Activated CD4-positive, alpha-beta T cell treated with anti-CD3 and anti-CD28 coated beads, Interleukin-2, amount 50 U/mL, for 24 hours (primary cell): ENCODE measurements at regions not wholly inside any gene's neighbourhood (a gene's known extent, or its start where the extent isn't known, plus 50 kb on each side); places are given as distances from the start of the nearest gene placed in this dataset.
"Not testable (repeated sequence)": the region's sequence is repeated elsewhere in the genome, so short reads cannot be mapped to it uniquely, and the experiment has no call there.

ENCODE experiments used
- DNase-seq, 2 donors: peaks; one replicate each; pipeline ENCODE4 v3.0.0-alpha.2; 2020; ENCODE audit warnings: low read depth in 1 of 2, low spot score in 1 of 2

DNA sequence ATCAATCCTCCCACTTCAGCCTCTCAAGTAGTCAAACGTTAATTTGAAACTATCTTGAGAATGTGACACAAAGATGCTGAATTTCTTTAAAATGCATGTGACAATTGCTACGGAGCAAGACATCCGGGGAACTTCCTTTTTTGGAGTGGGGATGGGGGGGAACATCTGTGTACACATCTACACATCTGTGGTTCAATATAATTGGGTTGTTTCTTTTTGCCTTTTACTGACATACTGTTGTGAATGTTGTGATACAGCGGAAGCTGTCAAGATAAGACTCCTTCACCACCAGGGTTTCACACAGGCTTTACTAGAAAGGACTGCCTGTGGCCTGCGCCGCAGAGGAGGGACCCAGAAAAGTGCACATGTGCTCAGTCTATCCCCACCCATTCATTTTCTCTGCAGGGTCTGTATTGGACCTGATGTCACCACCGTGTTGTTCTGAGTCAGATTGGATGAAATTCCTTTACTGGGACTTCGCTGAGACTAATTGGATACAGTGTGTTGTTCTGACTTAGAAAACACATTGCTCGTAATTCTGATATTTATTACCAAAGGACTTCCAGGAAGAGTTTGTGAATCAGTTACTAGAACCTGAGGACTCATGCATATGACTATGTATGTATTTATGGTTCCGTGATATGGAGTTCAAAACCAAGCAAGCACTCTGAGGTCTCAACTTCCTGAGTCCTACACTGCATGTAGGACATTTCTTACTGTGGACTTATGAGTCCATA, 98.7 kb upstream of the SGK1 start:
- no peak for DNase-seq

DNA sequence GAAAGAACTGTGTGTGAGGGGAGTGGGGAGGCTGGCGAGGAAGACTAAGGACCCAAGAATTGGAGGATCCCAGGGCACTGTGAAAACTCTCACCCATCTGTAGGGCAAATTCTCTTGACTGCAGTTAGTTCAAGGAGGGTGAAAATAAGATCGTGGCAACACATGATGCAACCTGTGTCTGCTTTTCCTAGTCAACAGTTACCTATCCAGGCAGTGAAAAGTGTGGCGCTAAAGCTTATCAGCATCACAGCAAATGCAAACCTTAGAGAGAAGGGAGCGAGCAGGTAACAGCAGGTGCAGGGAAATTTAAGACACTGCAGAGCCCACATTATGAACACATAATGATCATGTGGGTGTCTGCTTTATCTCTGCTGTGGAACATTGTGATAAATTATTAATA, 97.7 kb upstream of the SGK1 start:
- no peak for DNase-seq

DNA sequence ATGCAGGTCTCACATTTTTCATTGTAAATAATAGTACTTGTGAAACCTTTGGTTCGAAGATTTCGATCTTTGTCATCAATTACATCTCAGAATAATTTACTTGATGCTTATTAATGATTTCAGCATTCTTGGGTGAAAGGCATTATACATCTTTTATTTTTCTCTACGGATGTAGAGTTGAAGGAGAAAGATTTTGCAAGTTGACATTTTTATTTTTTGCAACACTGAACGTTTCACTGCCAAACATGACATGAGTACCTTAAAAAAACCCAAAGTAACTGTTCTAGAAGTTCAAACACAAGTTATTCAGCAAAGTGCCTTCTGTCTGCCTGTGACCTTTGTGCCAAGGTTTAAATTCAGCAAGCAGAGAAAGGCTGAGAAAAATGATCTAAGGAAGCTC, 97.3 kb upstream of the SGK1 start:
- no peak for DNase-seq

DNA sequence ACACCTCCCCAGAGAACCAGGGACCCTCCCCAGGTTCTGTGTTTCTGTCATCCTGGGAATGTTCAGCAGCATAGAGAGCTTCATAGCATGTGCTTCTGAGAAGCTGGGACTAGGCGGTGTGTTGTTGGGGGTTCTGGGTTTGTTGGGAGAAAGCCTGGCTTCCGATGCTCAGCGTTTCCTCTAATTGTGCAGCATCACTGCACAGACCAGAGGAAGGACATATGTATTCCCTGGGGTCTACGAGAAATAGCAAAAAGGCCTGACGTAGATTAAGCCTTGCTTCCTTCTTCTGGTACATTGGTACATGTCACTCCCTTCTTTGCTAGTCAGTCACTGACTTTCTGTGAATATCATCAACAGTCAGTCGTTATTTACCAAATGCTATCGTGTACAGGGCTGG, 96.9 kb upstream of the SGK1 start:
- no peak for DNase-seq

DNA sequence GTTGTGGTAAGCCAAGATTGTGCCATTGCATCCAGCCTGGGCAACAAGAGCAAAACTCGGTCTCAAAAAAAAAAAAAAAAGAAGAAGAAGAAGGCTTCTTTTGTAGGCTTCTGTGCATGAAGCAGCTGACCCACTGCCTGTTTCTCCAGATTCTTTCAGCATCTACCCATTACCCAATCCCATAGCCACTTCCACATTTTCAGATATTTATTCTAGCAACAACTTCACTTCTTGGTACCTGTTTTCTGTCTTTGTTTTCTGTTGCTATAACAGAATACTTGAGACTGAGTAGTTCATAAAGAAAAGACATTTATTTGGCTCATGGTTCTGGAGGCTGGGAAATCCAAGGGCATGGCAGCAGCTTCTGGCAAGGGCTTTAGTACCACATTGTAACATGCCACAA, 95.3 kb upstream of the SGK1 start:
- no peak for DNase-seq

DNA sequence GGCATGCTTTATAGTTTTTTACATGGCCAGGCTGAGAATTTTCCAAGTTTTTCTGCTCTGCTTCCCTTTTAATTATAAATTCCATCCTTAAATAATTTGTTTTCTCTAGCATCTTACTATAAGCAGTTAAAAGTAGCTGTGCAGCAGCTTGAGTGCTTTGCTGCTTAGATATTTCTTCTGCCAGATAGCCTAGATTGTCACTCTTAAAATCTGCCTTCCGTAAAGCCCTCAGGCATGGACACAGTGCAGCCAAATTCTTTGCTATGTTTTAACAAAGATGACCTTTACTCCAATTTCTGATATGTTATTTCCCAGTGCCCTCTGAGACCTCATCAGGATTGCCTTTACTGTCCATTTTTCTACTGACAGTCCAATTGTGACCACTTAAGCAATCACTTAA, 92.6 kb upstream of the SGK1 start:
- no peak for DNase-seq

DNA sequence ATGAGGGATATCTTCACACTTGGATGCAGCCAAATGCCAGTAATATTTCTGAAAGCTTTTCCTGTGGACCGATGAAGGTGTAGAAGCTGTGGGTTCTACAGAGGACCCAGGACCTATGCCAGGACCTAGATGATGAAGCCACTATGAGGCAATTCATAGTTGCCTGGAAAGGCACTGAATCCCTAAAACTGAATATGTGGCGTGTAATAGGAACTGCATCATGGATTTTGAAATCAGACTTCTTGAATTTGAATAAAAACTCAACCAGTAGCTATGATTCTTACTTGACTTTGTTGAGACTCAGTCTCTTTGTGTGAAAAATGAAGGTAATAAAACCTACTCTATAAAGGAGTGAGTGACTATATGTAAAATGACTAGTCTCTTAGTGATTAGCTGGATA, 89.9 kb upstream of the SGK1 start:
- no peak for DNase-seq

DNA sequence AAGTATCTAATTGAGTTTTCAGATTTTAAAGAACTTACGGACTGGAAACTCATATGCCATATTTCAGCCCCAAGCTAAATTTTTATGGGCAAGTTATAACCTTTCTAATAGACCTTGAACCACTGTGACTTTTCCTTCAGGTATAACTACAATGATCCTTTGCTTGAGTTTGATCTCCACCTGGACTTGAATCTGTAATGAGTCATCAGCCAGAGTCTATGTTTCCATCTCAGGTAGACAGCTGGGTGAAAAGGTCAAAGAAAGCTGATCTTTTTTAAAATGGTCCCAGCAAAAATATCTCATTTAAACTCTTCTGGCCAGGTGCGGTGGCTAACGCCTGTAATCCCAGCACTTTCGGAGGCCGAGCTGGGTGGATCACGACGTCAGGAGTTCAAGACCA, 88.4 kb upstream of the SGK1 start:
- DNase-seq, result no peak

DNA sequence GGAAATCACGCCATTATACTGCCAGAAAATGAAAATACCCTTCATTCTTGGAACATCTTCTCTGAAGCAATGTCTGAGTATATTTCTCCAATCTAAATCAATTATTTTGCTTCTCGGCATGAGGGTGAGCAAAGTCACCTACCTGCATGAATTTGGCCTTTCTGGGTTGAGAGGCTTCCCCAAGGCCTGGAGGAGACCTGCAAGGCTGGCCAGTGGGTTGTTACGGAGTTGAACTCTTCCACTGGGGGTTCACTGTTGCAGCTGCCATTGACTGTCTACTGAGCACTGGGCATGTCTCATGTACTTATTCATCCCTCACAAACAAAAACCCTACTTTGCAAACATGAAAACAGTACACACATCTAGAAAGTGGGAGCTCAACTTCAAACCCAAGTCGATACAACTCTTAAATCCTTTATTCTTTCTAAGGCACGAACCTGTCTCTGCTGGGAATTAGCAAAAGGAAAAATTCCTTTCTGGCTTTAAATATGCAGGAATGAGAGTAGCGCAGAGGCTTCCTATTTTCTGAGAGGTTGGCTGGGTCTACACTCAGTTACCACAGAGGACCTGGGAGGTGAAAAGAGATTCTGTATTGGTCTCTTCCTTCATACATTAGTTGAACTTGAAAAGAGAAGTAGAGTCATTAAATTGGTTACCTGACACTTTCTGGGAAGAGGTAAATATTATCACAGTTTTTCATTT, 87.6 kb upstream of the SGK1 start:
- DNase-seq, result no peak

DNA sequence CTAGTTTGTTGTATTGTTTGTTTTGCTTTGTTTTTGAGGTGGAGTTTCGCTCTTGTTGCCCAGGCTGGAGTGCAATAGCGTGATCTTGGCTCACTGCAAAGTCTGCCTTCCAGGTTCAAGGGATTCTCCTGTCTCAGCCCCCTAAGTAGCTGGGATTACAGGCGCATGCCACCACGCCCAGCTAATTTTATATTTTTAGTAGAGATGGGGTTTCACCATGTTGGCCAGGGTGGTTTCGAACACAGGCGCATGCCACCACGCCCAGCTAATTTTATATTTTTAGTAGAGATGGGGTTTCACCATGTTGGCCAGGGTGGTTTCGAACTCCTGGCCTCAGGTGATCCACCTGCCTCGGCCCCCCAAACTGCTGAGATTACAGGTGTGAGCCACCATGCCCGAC, 85.4 kb upstream of the SGK1 start:
- DNase-seq, result not testable (repeated sequence)

DNA sequence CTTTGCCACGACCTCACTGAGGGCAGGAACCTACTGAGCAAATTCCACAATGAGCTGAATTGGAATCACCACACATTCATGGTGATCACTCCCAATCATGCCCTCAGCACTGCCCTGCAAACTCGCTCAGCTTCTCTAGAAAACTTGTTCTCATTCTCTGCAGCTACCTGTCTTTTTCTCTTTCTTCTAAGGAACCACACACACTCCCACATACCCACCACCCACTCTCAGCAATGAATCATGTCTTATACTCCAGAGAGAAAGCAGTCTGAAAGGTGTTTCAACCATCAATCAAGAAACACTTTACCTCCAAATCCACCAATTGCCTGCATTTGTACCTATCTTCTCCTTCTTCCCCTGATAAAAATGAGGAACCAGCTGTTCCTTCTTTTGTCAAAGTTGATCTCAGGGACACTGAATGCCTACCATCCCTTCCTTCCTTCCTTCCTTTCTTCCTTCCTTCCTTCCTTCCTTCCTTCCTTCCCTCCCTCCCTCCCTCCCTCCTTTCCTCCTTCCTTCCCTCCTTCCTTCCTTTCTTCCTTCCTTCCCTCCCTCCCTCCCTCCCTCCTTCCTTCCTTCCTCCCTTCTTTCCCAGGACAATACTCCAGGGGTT, 84.6 kb upstream of the SGK1 start:
- no peak for DNase-seq

DNA sequence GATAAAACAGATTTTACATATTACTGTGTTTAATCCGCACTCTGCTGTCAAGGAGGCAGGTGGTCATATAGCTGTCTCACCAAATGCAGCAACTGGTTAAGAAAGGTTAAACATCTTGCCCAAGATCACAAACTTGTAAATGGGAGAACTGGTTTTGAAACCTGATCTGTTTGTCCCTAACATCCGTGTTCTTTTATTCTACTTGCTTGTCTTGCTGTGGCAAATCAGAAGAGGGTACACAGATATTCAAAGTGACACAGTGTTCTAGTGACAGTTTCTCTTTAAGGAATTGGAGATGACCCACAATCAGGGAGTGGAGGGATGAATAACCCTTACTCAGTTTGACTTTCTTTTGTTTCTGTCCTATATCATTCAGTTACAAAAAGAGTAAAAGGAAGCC, 83.0 kb upstream of the SGK1 start:
- DNase-seq, result no peak

DNA sequence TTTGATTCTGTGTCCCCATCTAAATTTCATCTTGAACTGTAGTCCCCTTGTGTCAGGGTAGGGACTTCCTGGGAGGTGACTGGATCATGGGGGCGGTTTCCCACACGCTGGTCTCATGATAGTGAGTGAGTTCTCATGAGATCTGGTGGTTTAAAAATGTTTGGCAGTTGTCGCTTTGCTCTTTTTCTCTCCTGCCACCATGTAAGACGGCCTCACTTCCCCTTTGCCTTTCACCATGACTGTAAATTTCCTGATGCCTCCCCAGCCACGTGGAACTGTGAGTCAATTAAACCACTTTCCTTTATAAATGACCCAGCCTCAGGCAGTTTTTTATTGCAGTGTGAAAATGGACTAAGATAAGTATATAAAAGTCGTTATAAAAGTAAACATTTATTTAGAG, 80.5 kb upstream of the SGK1 start:
- DNase-seq, result no peak

DNA sequence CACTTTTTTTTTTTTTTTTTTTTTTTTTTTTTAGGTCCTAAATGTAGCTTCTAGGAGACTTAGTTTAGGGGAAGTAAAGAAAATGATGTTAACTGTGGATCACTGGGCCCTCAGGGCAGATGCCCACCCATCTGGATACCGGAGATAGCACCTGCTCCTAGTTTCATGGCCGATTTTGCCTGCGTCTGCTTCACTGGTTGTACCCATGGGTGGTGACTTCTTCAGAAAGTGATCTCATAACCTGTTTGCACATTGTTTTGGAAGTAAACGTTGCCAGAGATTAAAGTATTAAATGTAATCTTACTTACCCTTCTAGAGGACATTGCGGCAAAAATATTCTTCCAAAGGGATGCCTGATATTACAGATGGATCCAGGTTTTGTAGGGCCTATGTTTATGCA, 79.8 kb upstream of the SGK1 start:
- DNase-seq, result no peak

DNA sequence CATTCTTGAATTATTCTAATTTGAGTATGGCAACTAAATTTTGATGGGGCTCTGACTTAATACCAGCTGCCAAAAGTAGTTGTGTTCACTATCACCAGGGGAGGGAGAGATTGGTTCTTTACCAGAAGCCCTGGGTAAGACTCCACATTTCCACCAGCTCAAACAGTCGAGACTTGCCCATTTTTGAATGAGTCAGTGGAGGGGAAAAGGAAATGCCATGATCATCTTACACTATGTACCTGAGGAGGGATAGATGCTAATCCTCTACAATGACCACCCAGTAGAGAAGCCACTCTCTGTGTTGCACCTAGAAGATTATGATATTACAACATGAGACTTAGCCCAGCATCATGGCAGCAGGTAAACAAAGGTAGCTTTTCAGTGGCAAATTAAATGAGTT, 77.0 kb upstream of the SGK1 start:
- no peak for DNase-seq

DNA sequence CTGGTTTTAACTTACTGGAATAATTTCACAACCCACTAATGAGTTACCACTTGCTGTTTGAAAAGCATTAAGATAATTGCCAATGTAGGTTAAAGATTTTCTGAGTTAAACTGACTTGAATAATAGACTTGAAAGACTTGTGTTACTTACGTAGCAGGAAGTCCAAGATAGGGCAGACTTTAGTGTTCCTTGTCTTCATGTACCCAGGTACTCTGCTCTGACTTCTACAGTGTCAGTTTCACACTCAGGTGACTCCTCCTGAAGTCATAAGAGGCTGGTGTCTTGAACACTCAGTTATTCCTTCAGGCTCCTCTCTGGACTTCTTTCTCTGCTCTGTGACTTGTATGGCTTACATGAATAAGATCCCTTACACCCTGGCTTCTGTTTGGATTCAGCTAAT, 76.3 kb upstream of the SGK1 start:
- DNase-seq, result no peak

DNA sequence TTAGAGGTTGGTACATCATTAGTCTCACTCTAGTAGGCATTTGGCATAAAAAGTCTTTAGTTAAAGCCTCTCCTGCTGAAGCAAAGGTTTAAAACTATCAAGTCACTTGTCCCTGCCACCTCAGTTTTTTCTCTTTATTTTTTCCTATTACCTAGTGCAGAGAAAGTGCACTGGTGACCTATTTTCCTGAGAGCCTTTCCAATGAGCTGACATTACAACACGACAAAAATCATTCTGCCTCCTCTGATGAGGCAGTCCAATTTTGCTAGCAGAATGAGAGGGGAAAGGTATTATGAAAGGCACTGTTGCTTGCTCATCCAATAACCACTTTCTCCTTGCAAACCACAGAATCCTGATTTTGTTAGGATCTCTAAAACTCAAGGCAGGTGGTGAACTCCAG, 73.3 kb upstream of the SGK1 start:
- DNase-seq, result no peak

DNA sequence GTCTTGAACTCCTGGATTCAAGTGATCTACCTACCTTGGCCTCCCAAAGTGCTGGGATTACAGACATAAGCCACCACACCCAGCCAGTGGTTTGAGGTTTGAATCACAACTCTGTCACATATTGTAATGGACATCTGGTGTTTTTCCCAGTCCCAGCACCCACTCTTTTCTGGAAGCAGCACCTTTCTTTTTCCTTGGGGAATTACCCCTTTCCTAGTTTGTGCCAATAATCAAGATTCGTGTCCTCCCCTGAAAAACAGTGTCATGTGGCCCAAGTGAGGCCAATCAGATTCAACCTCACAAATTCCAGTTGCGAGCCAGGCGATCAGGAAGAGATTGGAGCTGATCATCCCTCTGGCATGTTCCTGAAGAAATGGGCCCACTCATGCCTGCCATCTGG, 71.7 kb upstream of the SGK1 start:
- DNase-seq, result no peak

DNA sequence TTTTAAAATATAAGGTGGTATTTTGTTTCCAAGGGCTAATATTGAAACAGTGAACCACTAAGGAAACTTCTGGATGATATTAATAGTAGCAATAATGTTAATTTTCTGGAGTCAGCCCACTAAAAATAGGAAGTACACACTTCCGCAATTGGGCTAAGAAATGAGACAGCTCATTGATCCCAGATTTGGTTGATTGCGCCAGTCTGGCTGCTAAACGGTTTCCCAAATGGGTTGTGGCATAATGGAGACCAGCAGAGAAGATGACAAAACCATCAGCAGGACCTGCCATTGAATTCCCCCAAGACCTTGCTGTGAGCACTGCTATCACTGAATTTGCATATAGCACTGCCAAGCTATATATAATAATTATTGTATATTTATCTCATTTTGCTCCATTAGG, 71.2 kb upstream of the SGK1 start:
- no peak for DNase-seq

DNA sequence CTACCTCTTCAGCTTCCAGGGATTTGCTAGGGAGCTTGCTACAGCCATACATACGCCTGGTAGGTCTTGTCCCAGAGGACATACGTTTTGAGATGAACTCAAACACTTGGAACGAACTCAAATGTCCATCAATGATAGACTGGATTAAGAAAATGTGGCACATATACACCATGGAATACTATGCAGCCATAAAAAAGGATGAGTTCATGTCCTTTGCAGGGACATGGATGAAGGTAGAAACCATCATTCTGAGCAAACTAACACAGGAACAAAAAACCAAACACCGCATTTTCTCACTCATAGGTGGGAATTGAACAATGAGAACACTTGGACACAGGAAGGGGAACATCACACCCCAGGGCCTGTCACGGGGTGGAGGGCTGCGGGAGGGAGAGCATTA, 68.6 kb upstream of the SGK1 start:
- not testable (repeated sequence) for DNase-seq

DNA sequence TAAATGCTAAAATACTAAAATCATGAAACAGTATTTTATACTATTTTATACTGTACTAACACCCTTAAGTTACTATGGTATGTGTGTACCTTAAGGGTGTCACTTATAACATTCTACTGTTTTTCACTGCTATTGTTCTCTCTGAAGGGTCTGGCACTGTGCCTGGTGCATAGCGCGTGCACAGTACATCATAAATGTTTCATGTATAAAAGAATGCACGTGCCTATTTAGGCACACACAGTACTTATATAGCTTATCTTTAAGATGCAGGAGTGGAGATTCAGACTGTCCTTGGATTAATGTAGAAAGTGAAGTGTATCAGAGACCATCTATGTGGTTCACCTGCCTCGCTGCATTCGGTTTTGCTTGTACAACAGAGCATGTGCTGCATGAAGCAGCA, 64.0 kb upstream of the SGK1 start:
- DNase-seq, result no peak

DNA sequence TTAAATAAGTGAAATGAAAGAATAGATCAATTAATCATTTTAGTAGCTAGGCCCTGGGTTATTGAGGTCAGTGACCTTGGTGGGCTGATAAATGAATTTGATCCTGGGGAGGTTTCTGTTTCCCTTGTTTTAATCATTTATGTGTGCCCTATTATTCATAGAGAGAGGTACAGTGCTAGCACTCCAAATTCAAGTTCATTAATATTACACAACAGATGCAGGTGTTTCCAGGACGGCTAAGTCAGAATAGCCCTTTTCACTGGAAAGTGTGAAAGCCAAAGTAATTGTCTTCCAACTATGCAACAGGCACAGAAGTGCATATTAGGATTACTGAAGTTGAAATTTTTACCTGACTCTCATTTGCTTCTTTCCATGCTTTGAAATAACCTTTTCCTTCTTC, 61.7 kb upstream of the SGK1 start:
- DNase-seq, result no peak

DNA sequence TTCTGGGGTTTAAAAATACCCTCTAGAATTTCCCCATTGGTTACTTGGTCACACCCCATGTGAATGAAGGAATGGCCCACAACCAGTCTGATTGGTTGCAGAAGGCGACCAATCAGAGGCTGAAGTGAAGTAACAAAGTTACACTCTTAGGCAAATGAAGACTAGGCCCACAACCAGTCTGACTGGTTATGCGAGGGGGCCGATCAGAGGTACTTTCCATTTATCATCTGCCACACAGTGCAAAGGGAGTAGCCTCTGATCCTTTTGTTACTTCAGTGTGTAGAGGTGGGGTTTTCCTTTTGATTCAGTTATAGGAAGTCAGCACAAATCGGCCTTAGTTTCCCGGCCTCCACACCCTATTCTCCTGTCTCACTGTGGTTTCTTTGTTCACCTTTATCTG, 61.2 kb upstream of the SGK1 start:
- no peak for DNase-seq
